ENCODE measurements at regions not wholly inside any gene's neighbourhood (a gene's known extent, or its start where the extent isn't known, plus 50 kb on each side); places are given as distances from the start of the nearest gene placed in this dataset.
"Not testable (repeated sequence)": the region's sequence is repeated elsewhere in the genome, so short reads cannot be mapped to it uniquely, and the experiment has no call there.

DNA sequence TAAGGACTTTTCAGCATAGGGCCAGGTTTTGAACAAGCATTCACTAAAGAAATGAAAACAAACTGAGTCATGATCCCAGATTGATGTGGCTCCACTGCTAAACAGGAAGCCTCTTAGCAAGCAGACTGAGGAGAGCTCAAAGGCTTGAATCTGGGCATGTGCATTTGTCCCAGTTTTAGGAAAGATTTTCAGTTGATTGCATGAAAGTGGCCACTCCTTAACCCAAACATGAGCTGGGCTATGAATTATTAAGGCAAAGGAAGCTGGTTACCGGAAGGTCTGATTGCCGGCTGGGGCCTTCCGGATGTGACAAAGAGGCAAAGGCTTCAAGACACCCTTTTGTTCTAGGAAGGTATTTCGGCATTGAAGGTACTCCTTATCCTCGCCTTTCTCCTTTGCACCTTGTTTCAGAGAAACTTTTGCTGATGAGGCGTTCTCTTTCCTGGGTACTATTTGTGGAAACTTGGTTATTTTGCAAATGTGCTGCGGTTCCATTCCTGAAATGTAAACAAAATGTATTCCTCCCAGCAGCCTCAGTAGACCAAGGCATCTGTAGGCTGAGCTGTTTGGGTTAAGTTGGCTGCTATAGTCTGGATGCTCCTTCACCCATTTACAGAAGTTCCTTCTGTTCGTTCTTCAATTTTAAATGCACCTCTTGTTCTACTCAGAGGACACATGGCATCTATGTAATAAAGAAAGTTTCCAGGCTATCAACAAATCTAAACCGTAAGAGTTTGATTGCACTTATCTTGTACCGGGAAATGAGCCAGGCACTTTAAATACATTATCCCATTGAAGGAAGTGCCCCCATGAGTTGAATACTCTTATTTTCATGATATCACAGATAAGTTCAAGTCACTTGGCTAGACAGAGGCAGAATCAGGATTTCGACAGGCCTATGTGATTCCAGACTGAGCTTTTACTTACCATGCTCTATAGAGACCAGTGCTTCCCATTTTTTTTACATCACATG is 115.6 kb upstream of the METAP2 start:
- Mint-ChIP-seq H3K4me1 (ENCODE audit: low read depth in 2 of 2) (no peaks in the 10 kb centered on the region), H3K27ac (no peak overlapping the region), H3K36me3 (ENCODE audit: insufficient read depth) (no peaks in the 10 kb centered on the region), H3K9me3 (no peaks in the 10 kb centered on the region), H3K4me3 (no peak overlapping the region), H3K27me3 (no peaks in the 10 kb centered on the region)
- no peak for DNase-seq
- no peak for ATAC-seq (replicated peaks)

DNA sequence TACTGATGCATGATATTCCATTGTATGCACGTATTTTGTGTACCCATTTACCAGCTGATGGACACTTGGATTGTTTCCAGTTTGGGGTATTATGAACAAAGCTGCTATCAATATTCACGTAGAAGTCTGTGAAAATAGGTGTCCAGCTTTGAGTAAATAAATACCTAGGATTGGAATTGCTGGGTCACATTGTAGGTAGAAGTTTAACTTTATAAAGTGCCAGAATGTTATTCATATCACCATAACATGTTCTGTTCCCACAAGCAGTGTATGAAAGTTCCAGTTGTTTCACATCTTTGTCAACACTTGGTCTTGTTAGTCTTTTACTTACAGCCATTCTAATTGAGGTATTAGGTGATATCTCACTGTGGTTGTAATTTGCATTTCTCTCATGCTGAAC is 108.0 kb upstream of the METAP2 start:
- no peak overlapping the region for H3K4me3 Mint-ChIP-seq
- H3K27ac Mint-ChIP-seq = no peak overlapping the region
- no peaks in the 10 kb centered on the region for H3K4me1 Mint-ChIP-seq (ENCODE audit: low read depth in 2 of 2)
- peaks cover 4 to 17% of the 10 kb centered on the region in 2 donors for H3K27me3 Mint-ChIP-seq
- no peaks in the 10 kb centered on the region for H3K36me3 Mint-ChIP-seq (ENCODE audit: insufficient read depth)
- DNase-seq (no peak), ATAC-seq (replicated peaks) (no peak)
- no peaks in the 10 kb centered on the region for H3K9me3 Mint-ChIP-seq

DNA sequence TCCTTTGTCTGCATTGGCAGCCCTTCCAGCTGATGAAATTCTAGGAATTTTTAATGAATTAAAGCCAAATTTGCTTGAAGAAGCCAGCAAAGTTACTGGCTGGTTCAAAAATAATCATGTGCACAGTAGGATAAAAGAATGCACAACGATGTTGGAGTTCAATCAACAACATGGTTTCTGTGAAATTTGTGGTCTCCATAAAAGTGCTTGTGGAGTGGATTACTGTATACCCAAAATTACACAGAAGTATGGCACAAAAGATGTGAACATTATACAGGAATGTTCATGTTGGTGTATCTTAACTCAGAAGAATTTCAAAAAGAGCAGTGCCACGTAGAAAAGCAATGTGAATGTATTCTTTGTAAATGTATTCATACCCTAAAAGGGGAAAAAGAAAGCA is 105.0 kb upstream of the METAP2 start:
- Mint-ChIP-seq H3K4me1 (ENCODE audit: low read depth in 2 of 2) (no peaks in the 10 kb centered on the region), H3K27me3 (peaks cover 12 to 19% of the 10 kb centered on the region in 2 donors), H3K4me3 (no peak overlapping the region), H3K27ac (no peak overlapping the region), H3K9me3 (no peaks in the 10 kb centered on the region), H3K36me3 (ENCODE audit: insufficient read depth) (no peaks in the 10 kb centered on the region)
- ATAC-seq (replicated peaks) = no peak
- no peak for DNase-seq

DNA sequence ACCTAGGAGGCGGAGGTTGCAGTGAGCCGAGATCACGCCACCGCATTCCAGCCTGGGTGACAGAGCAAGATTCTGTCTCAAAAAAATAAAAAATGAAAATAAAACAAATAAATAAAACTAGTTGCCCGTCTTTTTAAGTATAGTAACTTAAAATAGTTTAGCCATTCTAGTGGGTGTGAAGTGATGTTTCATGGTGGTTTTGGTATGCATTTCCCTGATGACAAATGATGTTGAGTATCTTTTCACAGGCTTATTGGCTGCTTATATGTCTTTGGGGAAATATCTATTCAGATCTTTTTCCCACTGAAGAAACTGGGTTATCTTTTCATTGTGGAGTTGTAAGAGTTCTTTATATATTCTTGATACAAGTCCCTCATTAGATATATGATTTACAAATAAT is 102.4 kb upstream of the METAP2 start:
- ATAC-seq (replicated peaks) (no peak), DNase-seq (no peak)
- no peak overlapping the region for H3K4me3 Mint-ChIP-seq
- no peaks in the 10 kb centered on the region for H3K9me3 Mint-ChIP-seq
- H3K27ac Mint-ChIP-seq = no peak overlapping the region
- H3K27me3 Mint-ChIP-seq = peaks cover 7 to 12% of the 10 kb centered on the region in 2 donors
- no peaks in the 10 kb centered on the region for H3K4me1 Mint-ChIP-seq (ENCODE audit: low read depth in 2 of 2)
- H3K36me3 Mint-ChIP-seq (ENCODE audit: insufficient read depth) = no peaks in the 10 kb centered on the region

- ATAC-seq (replicated peaks); H3K27ac Mint-ChIP-seq; H3K4me3 Mint-ChIP-seq; H3K36me3 Mint-ChIP-seq (ENCODE audit: insufficient read depth); H3K9me3 Mint-ChIP-seq; H3K27me3 Mint-ChIP-seq; H3K4me1 Mint-ChIP-seq (ENCODE audit: low read depth in 2 of 2); DNase-seq: not testable (repeated sequence)
Measured at GRCh38 chr12:95379481-95379880, 94.5 kb upstream of the METAP2 start.

DNA sequence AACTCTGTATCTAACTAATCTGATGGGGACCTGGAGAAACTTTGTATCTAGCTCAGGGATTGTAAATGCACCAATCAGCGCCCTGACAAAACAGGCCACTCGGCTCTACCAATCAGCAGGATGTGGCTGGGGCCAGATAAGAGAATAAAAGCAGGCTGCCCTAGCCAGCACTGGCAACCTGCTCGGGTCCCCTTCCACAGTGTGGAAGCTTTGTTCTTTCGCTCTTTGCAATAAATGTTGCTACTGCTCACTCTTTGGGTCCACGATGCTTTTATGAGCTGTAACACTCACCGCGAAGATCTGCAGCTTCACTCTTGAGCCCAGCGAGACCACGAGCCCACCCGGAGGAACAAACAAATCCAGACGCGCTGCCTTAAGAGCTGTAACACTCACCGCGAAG is 93.6 kb upstream of the METAP2 start:
- not testable (repeated sequence) for DNase-seq; H3K4me3 Mint-ChIP-seq; H3K36me3 Mint-ChIP-seq (ENCODE audit: insufficient read depth); H3K9me3 Mint-ChIP-seq; ATAC-seq (replicated peaks); H3K4me1 Mint-ChIP-seq (ENCODE audit: low read depth in 2 of 2); H3K27me3 Mint-ChIP-seq; H3K27ac Mint-ChIP-seq

DNA sequence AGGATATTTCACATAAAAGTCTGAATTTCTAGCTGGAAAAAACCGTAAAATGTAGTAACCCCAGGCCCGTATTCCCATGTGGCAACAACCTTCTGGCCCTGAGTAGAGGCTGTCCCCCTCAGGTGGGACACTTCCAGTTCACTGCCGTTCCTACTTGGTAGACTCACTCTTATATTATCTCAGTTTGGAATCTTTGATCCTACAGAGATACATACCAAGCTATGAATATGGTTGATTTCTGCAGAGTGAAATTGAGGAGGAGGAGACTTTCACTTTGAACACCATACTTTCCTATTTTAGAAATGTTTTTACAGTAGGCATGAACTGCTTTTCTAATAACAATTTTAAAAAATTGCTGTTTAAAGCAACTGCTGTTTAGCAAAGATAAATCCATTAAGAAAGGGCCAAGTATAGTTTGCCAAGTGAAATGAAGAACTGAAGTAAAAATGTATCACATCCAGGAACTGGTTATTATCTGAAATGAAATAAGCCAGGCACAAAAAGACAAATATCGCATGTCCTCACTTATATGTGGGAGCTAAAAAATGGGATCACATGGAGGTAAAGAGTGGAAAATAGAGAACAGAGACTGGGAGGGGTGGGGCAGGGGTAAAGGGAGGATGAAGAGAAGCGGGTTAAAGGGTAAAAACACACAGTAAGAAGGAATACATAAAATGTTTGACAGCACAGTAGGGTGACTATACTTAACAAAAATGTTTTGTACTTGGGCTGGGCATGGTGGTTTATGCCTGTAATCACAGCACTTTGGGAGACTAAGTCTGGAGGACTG is 92.8 kb upstream of the METAP2 start:
- H3K4me3 Mint-ChIP-seq = no peak overlapping the region
- no peak overlapping the region for H3K27ac Mint-ChIP-seq
- no peaks in the 10 kb centered on the region for H3K4me1 Mint-ChIP-seq (ENCODE audit: low read depth in 2 of 2)
- DNase-seq = no peak
- H3K36me3 Mint-ChIP-seq (ENCODE audit: insufficient read depth) = no peaks in the 10 kb centered on the region
- no peaks in the 10 kb centered on the region for H3K9me3 Mint-ChIP-seq
- H3K27me3 Mint-ChIP-seq = peaks cover 9 to 14% of the 10 kb centered on the region in 2 donors
- ATAC-seq (replicated peaks) = no peak

- H3K4me1 Mint-ChIP-seq (ENCODE audit: low read depth in 2 of 2); ATAC-seq (replicated peaks); H3K9me3 Mint-ChIP-seq; H3K4me3 Mint-ChIP-seq; H3K36me3 Mint-ChIP-seq (ENCODE audit: insufficient read depth); DNase-seq; H3K27ac Mint-ChIP-seq: not testable (repeated sequence)
- H3K27me3 Mint-ChIP-seq = peaks cover 5 to 10% of the 10 kb centered on the region in 2 donors
Measured at GRCh38 chr12:95383920-95384319, 90.0 kb upstream of the METAP2 start.

DNA sequence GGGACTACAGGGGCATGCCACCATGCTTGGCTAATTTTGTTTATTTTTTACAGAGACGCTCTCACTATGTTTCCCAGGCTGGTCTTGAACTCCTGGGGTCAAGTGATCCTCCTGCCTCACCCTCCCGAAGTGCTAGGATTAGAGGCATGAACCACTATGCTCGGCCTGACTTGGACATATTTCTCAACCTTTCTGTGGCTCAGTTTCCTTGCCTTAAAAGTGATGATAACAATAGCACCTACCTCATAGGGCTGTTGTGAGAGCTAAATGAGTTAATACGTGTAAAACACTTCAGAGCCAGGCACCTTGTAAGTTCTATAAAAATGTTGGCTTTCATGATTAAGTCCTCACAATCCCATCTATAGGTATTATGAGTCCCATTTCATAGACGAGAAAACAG is 89.2 kb upstream of the METAP2 start:
- no peaks in the 10 kb centered on the region for H3K36me3 Mint-ChIP-seq (ENCODE audit: insufficient read depth)
- ATAC-seq (replicated peaks) (no peak), DNase-seq (no peak)
- no peaks in the 10 kb centered on the region for H3K9me3 Mint-ChIP-seq
- no peak overlapping the region for H3K4me3 Mint-ChIP-seq
- no peaks in the 10 kb centered on the region for H3K4me1 Mint-ChIP-seq (ENCODE audit: low read depth in 2 of 2)
- H3K27me3 Mint-ChIP-seq = peaks cover 5 to 15% of the 10 kb centered on the region in 2 donors
- H3K27ac Mint-ChIP-seq = no peak overlapping the region

DNA sequence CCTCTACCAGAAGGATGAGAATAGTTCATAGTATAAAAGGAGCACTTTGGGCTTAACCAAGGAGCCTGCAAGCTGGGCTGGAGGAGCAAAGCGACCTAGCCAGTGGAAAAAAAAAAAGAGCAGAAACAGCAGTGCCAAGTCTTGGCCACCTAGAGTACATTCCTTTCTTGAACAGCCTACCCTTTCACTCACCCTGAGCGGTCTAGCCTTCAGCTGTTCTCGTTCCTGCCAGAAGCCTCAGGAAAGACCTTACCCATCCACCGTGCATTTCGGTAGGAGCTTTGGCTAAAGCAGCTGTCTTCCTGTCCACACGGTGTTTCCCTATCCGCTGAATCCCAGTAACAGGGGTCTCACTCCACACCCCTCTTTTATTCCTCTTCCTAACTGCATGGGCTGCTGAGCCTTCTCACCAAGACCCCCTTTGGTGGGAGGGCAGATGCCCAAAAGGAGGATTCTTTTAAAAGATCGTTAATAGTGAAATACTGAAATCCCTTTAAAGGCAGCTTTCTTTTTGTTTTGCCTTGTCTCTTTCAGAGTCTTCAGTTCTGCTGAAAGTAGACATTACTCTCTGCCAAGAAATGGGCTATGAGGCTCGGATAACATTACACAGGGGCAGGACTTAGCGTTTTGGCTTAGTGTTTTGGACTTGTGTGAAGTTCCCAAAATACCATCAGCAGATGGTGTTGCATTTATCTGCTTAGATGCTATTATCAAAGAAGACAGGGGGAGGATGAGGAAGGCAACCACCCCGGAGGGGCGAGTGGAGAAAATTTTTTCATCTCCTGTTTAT is 88.5 kb upstream of the METAP2 start:
- H3K9me3 Mint-ChIP-seq = no peaks in the 10 kb centered on the region
- H3K4me1 Mint-ChIP-seq (ENCODE audit: low read depth in 2 of 2) = no peaks in the 10 kb centered on the region
- H3K27me3 Mint-ChIP-seq = peaks cover 5 to 18% of the 10 kb centered on the region in 2 donors
- H3K36me3 Mint-ChIP-seq (ENCODE audit: insufficient read depth) = no peaks in the 10 kb centered on the region
- no peak overlapping the region for H3K27ac Mint-ChIP-seq
- DNase-seq = no peak
- H3K4me3 Mint-ChIP-seq = no peak overlapping the region
- no peak for ATAC-seq (replicated peaks)

- no peaks in the 10 kb centered on the region for H3K36me3 Mint-ChIP-seq (ENCODE audit: insufficient read depth)
- no peaks in the 10 kb centered on the region for H3K4me1 Mint-ChIP-seq (ENCODE audit: low read depth in 2 of 2)
- DNase-seq = no peak
- no peaks in the 10 kb centered on the region for H3K9me3 Mint-ChIP-seq
- H3K27me3 Mint-ChIP-seq = peaks cover 5 to 24% of the 10 kb centered on the region in 2 donors
- no peak for ATAC-seq (replicated peaks)
- no peak overlapping the region for H3K27ac Mint-ChIP-seq
- H3K4me3 Mint-ChIP-seq = no peak overlapping the region
Measured at GRCh38 chr12:95386051-95386450, 87.9 kb upstream of the METAP2 start.

GRCh38 chr12:95388260-95388659 is 85.7 kb upstream of the METAP2 start:
- H3K27ac Mint-ChIP-seq = not testable (repeated sequence)

GRCh38 chr12:95390192-95390591 is 83.8 kb upstream of the METAP2 start:
- Mint-ChIP-seq H3K27me3 (peaks cover 18 to 42% of the 10 kb centered on the region in 2 donors), H3K36me3 (ENCODE audit: insufficient read depth) (no peaks in the 10 kb centered on the region), H3K27ac (no peak overlapping the region), H3K4me3 (no peak overlapping the region), H3K9me3 (no peaks in the 10 kb centered on the region), H3K4me1 (ENCODE audit: low read depth in 2 of 2) (no peaks in the 10 kb centered on the region)
- DNase-seq (no peak), ATAC-seq (replicated peaks) (no peak)

More at GRCh38 chr12:95388260-95388659, 85.7 kb upstream of the METAP2 start:
- not testable (repeated sequence) for H3K4me1 Mint-ChIP-seq (ENCODE audit: low read depth in 2 of 2); H3K9me3 Mint-ChIP-seq; DNase-seq; H3K36me3 Mint-ChIP-seq (ENCODE audit: insufficient read depth); H3K4me3 Mint-ChIP-seq; ATAC-seq (replicated peaks)
- peaks cover 5 to 24% of the 10 kb centered on the region in 2 donors for H3K27me3 Mint-ChIP-seq
